SU-DHL-6 (cell line): ENCODE measurements at regions not wholly inside any gene's neighbourhood (a gene's known extent, or its start where the extent isn't known, plus 50 kb on each side); places are given as distances from the start of the nearest gene placed in this dataset.

ENCODE experiments used
- H2AFZ ChIP-seq: fragments of 200-600 bp; sonication (generic); 2 replicates; pipeline ENCODE4 v1.6.1; 2014; ENCODE audit warnings: low read depth, mild to moderate bottlenecking, moderate library complexity, mixed read lengths, antibody characterized with exemption, low read length; ENCODE audit not compliant: severe bottlenecking
- H3F3A ChIP-seq: fragments of 200-600 bp; shearing (Covaris generic); 2 replicates; pipeline ENCODE4 v1.6.0; 2016; ENCODE audit warnings: antibody characterized with exemption, mild to moderate bottlenecking; ENCODE audit not compliant: insufficient read depth
- H3K27ac ChIP-seq: fragments of 200-600 bp; sonication (generic); 2 replicates; pipeline ENCODE4 v1.5.1; 2016; ENCODE audit warnings: low read depth, mild to moderate bottlenecking, low read length, moderate library complexity, mixed read lengths
- H3K27me3 ChIP-seq: fragments of 200-600 bp; sonication (generic), shearing (Covaris generic); 2 replicates; pipeline ENCODE4 v1.6.0; 2014; ENCODE audit warnings: mild to moderate bottlenecking, low read length
- H3K36me3 ChIP-seq: fragments of 200-600 bp; sonication (generic); 2 replicates; pipeline ENCODE4 v1.6.1; 2014; ENCODE audit warnings: mild to moderate bottlenecking, low read length, mixed read lengths
- H3K4me2 ChIP-seq: fragments of 300-600, 200-600 bp; shearing (Covaris generic), sonication (generic); 2 replicates; pipeline ENCODE4 v1.6.0; 2014; ENCODE audit warnings: low read length, low read depth, mild to moderate bottlenecking; ENCODE audit not compliant: poor library complexity, severe bottlenecking
- H3K4me3 ChIP-seq: fragments of 200-600 bp; sonication (generic); 2 replicates; pipeline ENCODE4 v1.5.1; 2014; ENCODE audit warnings: antibody characterized with exemption, low read length, mild to moderate bottlenecking, mixed read lengths; ENCODE audit not compliant: insufficient read depth, poor library complexity, severe bottlenecking
- H3K79me2 ChIP-seq: fragments of 200-600 bp; sonication (generic); 2 replicates; pipeline ENCODE4 v1.6.1; 2014; ENCODE audit warnings: mild to moderate bottlenecking, low read length, moderate library complexity; ENCODE audit not compliant: insufficient read depth
- H3K9ac ChIP-seq: fragments of 200-600 bp; sonication (generic); 2 replicates; pipeline ENCODE4 v1.7.0; 2014; ENCODE audit warnings: mild to moderate bottlenecking, low read length
- H3K9me2 ChIP-seq: fragments of 200-600 bp; sonication (generic); replicated peaks from 2 replicates; pipeline ENCODE4 v1.6.1; 2014; ENCODE audit warnings: low read length; ENCODE audit not compliant: insufficient read depth
- H3K9me3 ChIP-seq: fragments of 200-600 bp; sonication (generic); 2 replicates; pipeline ENCODE4 v1.6.1; 2014; ENCODE audit warnings: low read length, mixed read lengths; ENCODE audit not compliant: insufficient read depth
- H4K20me1 ChIP-seq: fragments of 200-600 bp; sonication (generic); 2 replicates; pipeline ENCODE4 v1.6.1; 2014; ENCODE audit warnings: low read depth, mild to moderate bottlenecking, antibody characterized with exemption, low read length, moderate library complexity, mixed read lengths
- EZH2phosphoT487 ChIP-seq: fragments of 200-600 bp; sonication (generic), shearing (Covaris generic); conservative IDR thresholded peaks from 2 replicates; pipeline ENCODE4 v1.6.1; 2018; ENCODE audit warnings: mild to moderate bottlenecking, antibody characterized with exemption, low read length, moderate library complexity, mixed read lengths
- TF ChIP-seq, protein P1 (sequence below): fragments of 200-600 bp; sonication (generic); IDR thresholded peaks from one replicate; pipeline ENCODE4 v1.5.1; 2017; ENCODE audit warnings: antibody characterized with exemption, mild to moderate bottlenecking, low read length, moderate library complexity; ENCODE audit not compliant: insufficient read depth, poor library complexity, severe bottlenecking

DNA sequence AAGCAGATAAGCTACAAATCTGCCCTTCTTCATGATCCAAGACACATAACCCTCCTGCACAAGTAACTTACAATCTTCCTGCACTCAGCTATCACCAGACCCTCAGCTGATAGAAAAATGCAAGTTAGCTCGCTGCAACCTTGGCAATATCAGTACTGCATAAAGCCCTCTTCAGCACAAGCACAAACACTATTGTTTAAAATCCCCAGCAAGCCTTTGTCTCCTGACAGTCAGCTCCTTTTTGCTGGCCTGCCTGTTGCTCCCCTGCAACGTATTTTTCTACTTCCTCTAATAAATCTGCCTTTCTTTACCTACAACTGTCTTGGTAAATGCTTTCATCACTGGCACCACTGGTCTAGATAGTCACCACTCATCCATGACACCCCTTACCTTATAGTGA is 59.8 kb downstream of the BAMBI start:
- Histone ChIP-seq H3K9me2 (no peaks in the 10 kb centered on the region), H3K9ac (no peak overlapping the region), H3K4me2 (no peak overlapping the region), H3K27me3 (no peaks in the 10 kb centered on the region), H3K4me3 (no peak overlapping the region), H2AFZ (no peak overlapping the region), H3K9me3 (no peaks in the 10 kb centered on the region), H3K36me3 (no peaks in the 10 kb centered on the region), H3K27ac (no peak overlapping the region), H3F3A (no peaks in the 10 kb centered on the region), H4K20me1 (no peaks in the 10 kb centered on the region), H3K79me2 (no peaks in the 10 kb centered on the region)
- TF ChIP-seq, protein P1, sequence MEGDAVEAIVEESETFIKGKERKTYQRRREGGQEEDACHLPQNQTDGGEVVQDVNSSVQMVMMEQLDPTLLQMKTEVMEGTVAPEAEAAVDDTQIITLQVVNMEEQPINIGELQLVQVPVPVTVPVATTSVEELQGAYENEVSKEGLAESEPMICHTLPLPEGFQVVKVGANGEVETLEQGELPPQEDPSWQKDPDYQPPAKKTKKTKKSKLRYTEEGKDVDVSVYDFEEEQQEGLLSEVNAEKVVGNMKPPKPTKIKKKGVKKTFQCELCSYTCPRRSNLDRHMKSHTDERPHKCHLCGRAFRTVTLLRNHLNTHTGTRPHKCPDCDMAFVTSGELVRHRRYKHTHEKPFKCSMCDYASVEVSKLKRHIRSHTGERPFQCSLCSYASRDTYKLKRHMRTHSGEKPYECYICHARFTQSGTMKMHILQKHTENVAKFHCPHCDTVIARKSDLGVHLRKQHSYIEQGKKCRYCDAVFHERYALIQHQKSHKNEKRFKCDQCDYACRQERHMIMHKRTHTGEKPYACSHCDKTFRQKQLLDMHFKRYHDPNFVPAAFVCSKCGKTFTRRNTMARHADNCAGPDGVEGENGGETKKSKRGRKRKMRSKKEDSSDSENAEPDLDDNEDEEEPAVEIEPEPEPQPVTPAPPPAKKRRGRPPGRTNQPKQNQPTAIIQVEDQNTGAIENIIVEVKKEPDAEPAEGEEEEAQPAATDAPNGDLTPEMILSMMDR, result no peak
- no peak for TF ChIP-seq EZH2phosphoT487

- no peak overlapping the region for H3K9ac ChIP-seq
- H3K4me2 ChIP-seq, result no peak overlapping the region
- TF ChIP-seq, protein P1, result no peak
- TF ChIP-seq EZH2phosphoT487, result no peak
- H3K79me2 ChIP-seq, result no peaks in the 10 kb centered on the region
- H4K20me1 ChIP-seq, result no peaks in the 10 kb centered on the region
- no peaks in the 10 kb centered on the region for H3F3A ChIP-seq
- no peak overlapping the region for H2AFZ ChIP-seq
- H3K4me3 ChIP-seq, result no peak overlapping the region
- H3K9me2 ChIP-seq, result no peaks in the 10 kb centered on the region
- H3K9me3 ChIP-seq, result no peaks in the 10 kb centered on the region
- H3K27me3 ChIP-seq, result no peaks in the 10 kb centered on the region
- no peaks in the 10 kb centered on the region for H3K36me3 ChIP-seq
- H3K27ac ChIP-seq, result no peak overlapping the region
These were observed 60.9 kb downstream of the BAMBI start for GRCh38 chr10:28738200-28738599.

DNA sequence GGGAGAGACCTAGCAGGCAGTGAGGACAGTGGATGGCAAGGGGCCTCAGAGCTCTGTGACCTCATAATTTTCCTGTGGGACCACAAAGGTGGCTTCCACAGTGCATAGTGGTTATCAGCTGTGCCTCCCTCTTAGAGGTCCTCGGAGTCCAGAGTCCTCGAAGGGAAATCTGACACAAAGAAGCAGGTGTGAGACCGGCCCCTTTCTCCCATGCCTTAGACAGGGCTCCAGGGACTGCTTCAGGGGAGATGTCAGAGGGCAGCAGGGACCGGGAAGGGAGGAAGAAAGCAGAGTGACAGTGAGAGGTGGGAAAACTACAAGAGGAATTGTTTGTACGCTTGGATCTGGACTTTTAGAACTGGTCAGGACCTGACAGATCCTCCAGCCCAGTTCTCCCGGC is 66.3 kb downstream of the BAMBI start:
- no peak overlapping the region for H2AFZ ChIP-seq
- TF ChIP-seq EZH2phosphoT487, result no peak
- TF ChIP-seq, protein P1, result no peak

More for the DNA sequence above, 66.3 kb downstream of the BAMBI start:
- H3K4me3 ChIP-seq, result no peak overlapping the region
- H3K27me3 ChIP-seq, result no peaks in the 10 kb centered on the region
- no peak overlapping the region for H3K9ac ChIP-seq
- no peaks in the 10 kb centered on the region for H4K20me1 ChIP-seq
- H3F3A ChIP-seq, result no peaks in the 10 kb centered on the region
- H3K36me3 ChIP-seq, result no peaks in the 10 kb centered on the region
- H3K27ac ChIP-seq, result no peak overlapping the region
- no peak overlapping the region for H3K4me2 ChIP-seq
- no peaks in the 10 kb centered on the region for H3K79me2 ChIP-seq
- H3K9me3 ChIP-seq, result no peaks in the 10 kb centered on the region
- no peaks in the 10 kb centered on the region for H3K9me2 ChIP-seq
